ENCODE measurements at regions not wholly inside any gene's neighbourhood (a gene's known extent, or its start where the extent isn't known, plus 50 kb on each side); places are given as distances from the start of the nearest gene placed in this dataset.
A peak's percentile ranks its signal among the peaks of the same experiment; 100 is the strongest.

DNA sequence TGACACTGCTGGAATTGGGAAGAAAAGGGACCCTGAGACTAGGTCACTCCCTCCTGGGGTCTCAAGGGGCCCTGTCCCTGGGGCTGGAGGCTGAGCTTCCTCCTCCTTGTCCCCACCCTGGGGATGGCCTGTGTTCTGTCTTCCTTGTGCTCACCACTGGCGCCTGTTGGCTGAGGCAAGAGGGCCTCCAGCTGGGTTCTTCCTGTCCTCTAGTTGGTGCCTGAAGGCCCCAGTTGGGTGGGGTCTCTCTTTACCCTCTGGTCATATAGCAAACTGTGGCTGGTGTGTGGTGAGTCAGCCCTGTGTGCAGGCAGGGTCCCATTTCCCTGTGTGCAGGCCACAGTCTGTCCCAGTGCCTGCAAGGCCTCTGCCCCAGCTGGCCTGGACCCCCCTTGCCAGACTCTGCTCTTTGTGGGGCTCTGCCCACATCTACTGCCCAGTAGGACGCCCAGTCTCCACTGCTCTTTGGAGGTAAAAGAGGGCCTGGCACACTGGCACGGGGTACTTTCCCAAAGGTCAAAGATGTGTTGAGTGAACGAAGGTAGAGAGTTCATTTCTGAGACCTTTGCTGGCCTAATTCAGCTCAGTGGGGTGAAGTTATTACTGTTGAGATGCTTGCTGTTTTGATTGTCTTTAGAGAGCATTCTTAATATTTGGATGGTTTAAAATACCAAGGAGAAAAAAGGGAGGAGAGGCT is 55.1 kb upstream of the CLDN5 start:
- Histone ChIP-seq H3K79me2 (ENCODE audit: control insufficient read depth, insufficient read depth, low read length) (no peaks in the 10 kb centered on the region), H4K20me1 (ENCODE audit: control insufficient read depth, insufficient read depth, low read length, poor library complexity, severe bottlenecking) (no peaks in the 10 kb centered on the region), H3K36me3 (replicated peaks in 1 of 2; ENCODE audit: control extremely low read depth in 1 of 2, control insufficient read depth in 1 of 2, extremely low read depth in 1 of 2, insufficient read depth in 2 of 2, low read length in 1 of 2) (no peaks in the 10 kb centered on the region), H3K4me2 (replicated peaks; ENCODE audit: low read depth, low read length, poor library complexity, severe bottlenecking) (no peak overlapping the region), H3K27me3 (replicated peaks in 1 of 4; ENCODE audit: control extremely low read depth in 1 of 4, control insufficient read depth in 3 of 4, insufficient read depth in 4 of 4, low read length in 3 of 4) (peaks cover 0 to 7% (median 2%) of the 10 kb centered on the region in 4 experiments), H2AFZ (ENCODE audit: insufficient read depth, low read depth, low read length, poor library complexity, severe bottlenecking) (peak overlapping the region; percentile 49), H3K9me3 (ENCODE audit: control extremely low read depth in 1 of 3, control insufficient read depth in 2 of 3, insufficient read depth in 1 of 3, low read length in 2 of 3) (no peaks in the 10 kb centered on the region), H3K27ac (ENCODE audit: low read length in 2 of 2) (no peak overlapping the region), H3K4me1 (ENCODE audit: control insufficient read depth in 2 of 2, insufficient read depth in 2 of 2, low read length in 2 of 2) (peaks cover 10 to 12% of the 10 kb centered on the region in 2 donors), H3K4me3 (ENCODE audit: control extremely low read depth in 1 of 5, extremely low read depth in 1 of 5, insufficient read depth in 1 of 5, low read depth in 2 of 5, low read length in 4 of 5) (no peak overlapping the region), H3K9ac (ENCODE audit: low read length) (no peak overlapping the region)
- Mint-ChIP-seq H3K4me3 (no peak overlapping the region), H3K27ac (no peak overlapping the region), H3K27me3 (peaks cover 17% of the 10 kb centered on the region), H3K9me3 (ENCODE audit: insufficient read depth) (no peaks in the 10 kb centered on the region), H3K4me1 (peaks cover 12% of the 10 kb centered on the region)
- ChIA-PET CTCF (no interaction called here), POLR2A (no interaction called here)
- 100% methylated on average over 2 of the region's 4 CpGs for WGBS (ENCODE audit: insufficient coverage)
- DNase-seq (no peak), ATAC-seq (ENCODE audit: low read depth) (no peak)
- TF ChIP-seq EZH2 (IDR thresholded peaks at IDR 0.05; ENCODE audit: borderline replicate concordance, insufficient read depth, low read depth, low read length, poor library complexity, severe bottlenecking): no peak
- TF ChIP-seq, protein P1, sequence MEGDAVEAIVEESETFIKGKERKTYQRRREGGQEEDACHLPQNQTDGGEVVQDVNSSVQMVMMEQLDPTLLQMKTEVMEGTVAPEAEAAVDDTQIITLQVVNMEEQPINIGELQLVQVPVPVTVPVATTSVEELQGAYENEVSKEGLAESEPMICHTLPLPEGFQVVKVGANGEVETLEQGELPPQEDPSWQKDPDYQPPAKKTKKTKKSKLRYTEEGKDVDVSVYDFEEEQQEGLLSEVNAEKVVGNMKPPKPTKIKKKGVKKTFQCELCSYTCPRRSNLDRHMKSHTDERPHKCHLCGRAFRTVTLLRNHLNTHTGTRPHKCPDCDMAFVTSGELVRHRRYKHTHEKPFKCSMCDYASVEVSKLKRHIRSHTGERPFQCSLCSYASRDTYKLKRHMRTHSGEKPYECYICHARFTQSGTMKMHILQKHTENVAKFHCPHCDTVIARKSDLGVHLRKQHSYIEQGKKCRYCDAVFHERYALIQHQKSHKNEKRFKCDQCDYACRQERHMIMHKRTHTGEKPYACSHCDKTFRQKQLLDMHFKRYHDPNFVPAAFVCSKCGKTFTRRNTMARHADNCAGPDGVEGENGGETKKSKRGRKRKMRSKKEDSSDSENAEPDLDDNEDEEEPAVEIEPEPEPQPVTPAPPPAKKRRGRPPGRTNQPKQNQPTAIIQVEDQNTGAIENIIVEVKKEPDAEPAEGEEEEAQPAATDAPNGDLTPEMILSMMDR (IDR thresholded peaks at IDR 0.05): no peak
- intact Hi-C loops (cut with micrococcal nuclease): no loop called here

DNA sequence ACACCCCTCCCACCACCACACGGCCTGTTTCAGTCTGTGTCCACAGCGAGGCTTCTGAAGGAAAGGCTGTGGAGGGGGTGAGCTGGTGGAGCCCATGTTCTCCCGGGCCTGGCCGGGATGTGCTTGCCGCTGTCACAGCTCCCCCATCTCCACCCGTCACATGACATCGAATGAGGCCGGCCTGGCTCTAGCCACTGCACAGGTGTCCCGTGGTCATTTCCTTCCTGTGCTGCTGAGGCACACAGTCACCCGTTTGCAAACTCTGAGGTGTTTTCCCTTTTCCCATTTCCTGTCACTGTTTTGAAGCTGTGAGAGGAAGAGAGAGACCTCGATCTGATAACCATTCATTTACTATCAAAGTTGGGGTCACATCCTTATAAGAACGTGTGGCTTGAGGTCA is 55.7 kb upstream of the CLDN5 start:
- CTCF ChIA-PET: no interaction called here
- no peaks in the 10 kb centered on the region for H3K9me3 Mint-ChIP-seq (ENCODE audit: insufficient read depth)
- TF ChIP-seq, protein P1 (IDR thresholded peaks at IDR 0.05): no peak
- no peak for TF ChIP-seq EZH2 (IDR thresholded peaks at IDR 0.05; ENCODE audit: borderline replicate concordance, insufficient read depth, low read depth, low read length, poor library complexity, severe bottlenecking)
- peaks cover 0 to 7% (median 2%) of the 10 kb centered on the region in 4 experiments for H3K27me3 ChIP-seq (replicated peaks in 1 of 4; ENCODE audit: control extremely low read depth in 1 of 4, control insufficient read depth in 3 of 4, insufficient read depth in 4 of 4, low read length in 3 of 4)
- no peaks in the 10 kb centered on the region for H3K79me2 ChIP-seq (ENCODE audit: control insufficient read depth, insufficient read depth, low read length)
- peaks cover 12% of the 10 kb centered on the region for H3K4me1 Mint-ChIP-seq
- intact Hi-C loops (cut with micrococcal nuclease): no loop called here
- peak overlapping the region; percentile 10 for H3K4me3 Mint-ChIP-seq
- 4% methylated on average over 5 of the region's 12 CpGs for WGBS (ENCODE audit: insufficient coverage)
- no peaks in the 10 kb centered on the region for H3K36me3 ChIP-seq (replicated peaks in 1 of 2; ENCODE audit: control extremely low read depth in 1 of 2, control insufficient read depth in 1 of 2, extremely low read depth in 1 of 2, insufficient read depth in 2 of 2, low read length in 1 of 2)
- no peak for DNase-seq
- H4K20me1 ChIP-seq (ENCODE audit: control insufficient read depth, insufficient read depth, low read length, poor library complexity, severe bottlenecking): no peaks in the 10 kb centered on the region
- H3K4me1 ChIP-seq (ENCODE audit: control insufficient read depth in 2 of 2, insufficient read depth in 2 of 2, low read length in 2 of 2): peaks cover 10 to 12% of the 10 kb centered on the region in 2 donors
- no peak for ATAC-seq (ENCODE audit: low read depth)
- no peaks in the 10 kb centered on the region for H3K9me3 ChIP-seq (ENCODE audit: control extremely low read depth in 1 of 3, control insufficient read depth in 2 of 3, insufficient read depth in 1 of 3, low read length in 2 of 3)
- no peak overlapping the region for H3K27ac Mint-ChIP-seq
- H3K9ac ChIP-seq (ENCODE audit: low read length): no peak overlapping the region
- peak overlapping the region; percentile 21 for H3K4me2 ChIP-seq (replicated peaks; ENCODE audit: low read depth, low read length, poor library complexity, severe bottlenecking)
- peak overlapping the region; percentile 49 for H2AFZ ChIP-seq (ENCODE audit: insufficient read depth, low read depth, low read length, poor library complexity, severe bottlenecking)
- no peak overlapping the region for H3K27ac ChIP-seq (ENCODE audit: low read length in 2 of 2)
- H3K4me3 ChIP-seq (ENCODE audit: control extremely low read depth in 1 of 5, extremely low read depth in 1 of 5, insufficient read depth in 1 of 5, low read depth in 2 of 5, low read length in 4 of 5): no peak overlapping the region
- POLR2A ChIA-PET: no interaction called here
- peaks cover 15% of the 10 kb centered on the region for H3K27me3 Mint-ChIP-seq
